LNCaP clone FGC (cell line): ENCODE measurements at regions not wholly inside any gene's neighbourhood (a gene's known extent, or its start where the extent isn't known, plus 50 kb on each side); places are given as distances from the start of the nearest gene placed in this dataset.

Experiments used
- DNase-seq: peaks from one replicate; pipeline ENCODE4 v3.0.0-alpha.2; 2011; ENCODE audit warnings: low read depth
- H3K4me3 ChIP-seq: 2 replicates; pipeline ENCODE4 v1.5.1; 2011; ENCODE audit warnings: mild to moderate bottlenecking, low read depth, low read length, control low read depth
- TF ChIP-seq, protein P1 (sequence below): IDR thresholded peaks from 2 replicates; pipeline ENCODE4 v1.5.1; 2012; ENCODE audit warnings: mild to moderate bottlenecking; ENCODE audit not compliant: control insufficient read depth, insufficient read depth; ENCODE audit errors: extremely low read depth

DNA sequence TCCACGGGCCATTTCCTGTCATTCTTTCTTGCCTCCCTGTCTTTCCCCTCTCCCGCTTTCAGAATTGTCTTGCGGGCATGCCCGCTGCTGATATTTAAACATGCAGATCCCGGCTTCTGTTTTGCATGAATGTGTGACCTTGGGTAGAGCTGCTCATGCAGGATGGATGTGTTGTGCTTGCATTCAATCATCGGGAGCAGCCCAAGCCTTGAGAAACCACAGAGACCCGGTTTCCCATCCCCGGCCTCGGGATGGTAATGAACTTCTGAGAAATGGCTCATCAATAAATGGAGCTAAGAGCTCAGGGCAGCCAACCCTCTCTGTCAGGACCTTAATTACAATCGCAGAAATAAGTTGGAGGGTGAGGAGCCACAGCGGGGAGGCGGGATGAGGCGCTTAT is 303.7 kb upstream of the TNRC6C start:
- no peak for DNase-seq
- TF ChIP-seq, protein P1, sequence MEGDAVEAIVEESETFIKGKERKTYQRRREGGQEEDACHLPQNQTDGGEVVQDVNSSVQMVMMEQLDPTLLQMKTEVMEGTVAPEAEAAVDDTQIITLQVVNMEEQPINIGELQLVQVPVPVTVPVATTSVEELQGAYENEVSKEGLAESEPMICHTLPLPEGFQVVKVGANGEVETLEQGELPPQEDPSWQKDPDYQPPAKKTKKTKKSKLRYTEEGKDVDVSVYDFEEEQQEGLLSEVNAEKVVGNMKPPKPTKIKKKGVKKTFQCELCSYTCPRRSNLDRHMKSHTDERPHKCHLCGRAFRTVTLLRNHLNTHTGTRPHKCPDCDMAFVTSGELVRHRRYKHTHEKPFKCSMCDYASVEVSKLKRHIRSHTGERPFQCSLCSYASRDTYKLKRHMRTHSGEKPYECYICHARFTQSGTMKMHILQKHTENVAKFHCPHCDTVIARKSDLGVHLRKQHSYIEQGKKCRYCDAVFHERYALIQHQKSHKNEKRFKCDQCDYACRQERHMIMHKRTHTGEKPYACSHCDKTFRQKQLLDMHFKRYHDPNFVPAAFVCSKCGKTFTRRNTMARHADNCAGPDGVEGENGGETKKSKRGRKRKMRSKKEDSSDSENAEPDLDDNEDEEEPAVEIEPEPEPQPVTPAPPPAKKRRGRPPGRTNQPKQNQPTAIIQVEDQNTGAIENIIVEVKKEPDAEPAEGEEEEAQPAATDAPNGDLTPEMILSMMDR: no peak
- no peak overlapping the region for H3K4me3 ChIP-seq

DNA sequence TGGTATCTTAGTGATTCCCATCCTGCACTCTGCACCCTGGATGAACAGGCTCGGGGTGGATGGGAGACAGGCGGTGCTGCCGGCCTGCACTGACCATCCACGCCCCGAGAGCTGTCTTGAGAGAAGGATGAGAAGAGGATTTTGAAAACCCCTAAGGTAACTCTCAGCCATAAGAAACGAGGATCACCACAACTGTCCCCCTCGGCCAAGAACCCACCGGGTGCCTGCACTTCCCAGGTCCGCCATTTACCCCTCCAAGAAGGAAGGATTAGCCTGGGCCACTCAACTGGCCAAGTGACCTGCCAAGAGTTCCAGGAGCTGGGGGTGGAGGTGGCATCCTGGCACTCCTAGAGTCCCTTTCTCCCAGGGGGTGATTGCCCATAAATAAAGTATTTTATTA is 302.4 kb upstream of the TNRC6C start:
- DNase-seq: no peak
- TF ChIP-seq, protein P1: no peak
- H3K4me3 ChIP-seq: no peak overlapping the region

DNA sequence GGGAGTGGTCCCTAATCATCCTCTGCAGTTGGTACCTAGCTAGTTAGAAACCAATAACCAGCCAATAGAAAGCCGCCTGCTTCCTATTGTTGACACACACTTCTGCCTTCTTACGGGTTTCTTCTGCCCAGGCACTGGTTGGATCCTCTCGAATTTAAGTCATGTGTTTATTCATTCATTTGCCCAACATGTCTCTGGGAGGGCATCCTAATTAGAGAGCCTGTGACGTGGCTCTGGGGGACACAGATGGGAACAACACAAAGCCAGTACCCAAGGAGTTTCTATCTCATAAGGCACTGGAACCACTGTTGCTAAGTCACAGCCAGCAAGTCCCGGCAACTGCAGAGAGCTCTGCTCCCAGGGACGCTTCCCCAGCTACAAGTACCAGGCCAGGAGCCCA is 300.7 kb upstream of the TNRC6C start:
- no peak for DNase-seq
- TF ChIP-seq, protein P1: no peak
- H3K4me3 ChIP-seq: no peak overlapping the region

DNA sequence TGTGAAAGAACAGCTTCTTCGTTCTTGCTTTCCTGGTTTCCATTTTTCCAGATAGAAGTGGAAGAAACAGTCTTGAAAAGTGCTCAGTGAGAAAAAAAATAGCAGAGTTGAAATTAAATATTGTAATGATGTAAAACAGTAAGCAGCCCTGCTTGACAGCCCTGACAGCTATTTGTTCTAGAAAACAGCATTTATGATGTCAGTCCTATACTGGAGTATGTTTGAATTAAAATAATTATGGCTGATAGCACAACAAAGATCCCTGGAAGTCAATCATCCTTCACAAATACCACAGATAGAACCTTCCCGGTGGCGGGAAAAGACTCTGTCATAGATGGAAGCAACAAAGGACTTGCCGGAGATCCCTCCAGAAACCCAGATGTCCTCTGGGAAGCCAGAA is 298.0 kb upstream of the TNRC6C start:
- H3K4me3 ChIP-seq: no peak overlapping the region
- TF ChIP-seq, protein P1: no peak
- DNase-seq: no peak

DNA sequence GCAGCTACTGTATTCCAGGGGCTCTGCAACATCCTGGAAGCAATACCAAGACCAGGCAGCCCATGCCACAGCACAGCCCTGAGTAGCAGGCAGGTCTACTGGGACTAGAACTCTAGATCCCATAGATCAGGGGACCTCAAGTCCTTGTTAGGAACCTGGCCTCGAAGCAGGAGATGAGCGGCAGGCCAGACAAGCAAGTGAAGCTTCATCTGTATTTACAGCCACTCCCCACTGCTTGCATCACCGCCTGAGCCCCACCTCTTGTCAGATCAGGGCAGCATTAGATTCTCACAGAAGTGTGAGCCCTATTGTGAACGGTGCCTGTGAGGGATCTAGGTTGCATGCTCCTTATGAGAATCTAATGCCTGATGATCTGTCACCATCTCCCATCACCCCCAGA is 295.7 kb upstream of the TNRC6C start:
- DNase-seq: no peak
- TF ChIP-seq, protein P1: no peak
- H3K4me3 ChIP-seq: no peak overlapping the region

DNA sequence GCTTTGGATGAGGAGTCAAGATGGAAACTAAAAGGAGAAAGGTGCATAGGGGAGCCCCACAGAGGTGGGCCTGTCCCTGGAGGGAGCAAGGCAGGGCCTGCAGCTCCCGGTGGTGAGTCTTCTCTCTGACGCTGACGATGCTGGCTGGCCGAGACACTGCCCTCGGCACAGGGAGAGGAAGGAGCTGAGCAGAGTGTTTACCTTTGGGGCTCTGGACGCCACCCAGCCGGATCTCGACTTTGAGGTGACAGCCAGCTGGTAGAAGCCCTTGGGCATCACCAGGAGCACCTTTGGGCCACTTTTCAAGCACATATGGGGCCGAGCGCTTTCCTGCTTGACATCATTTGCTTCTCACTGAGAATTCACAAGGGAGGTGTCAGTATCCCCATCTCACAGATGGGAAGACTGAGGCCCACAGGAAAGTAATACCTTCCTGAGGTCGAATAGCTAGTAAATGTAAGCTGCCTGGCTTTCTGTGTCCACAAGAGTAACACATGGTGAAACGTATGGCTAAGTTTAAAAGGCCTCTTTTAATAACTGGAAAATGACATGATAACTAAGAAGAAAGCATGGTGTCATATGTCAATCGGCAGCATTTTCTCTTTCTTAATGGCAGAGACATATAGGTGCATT is 294.3 kb upstream of the TNRC6C start:
- H3K4me3 ChIP-seq: no peak overlapping the region
- no peak for DNase-seq
- TF ChIP-seq, protein P1: no peak

DNA sequence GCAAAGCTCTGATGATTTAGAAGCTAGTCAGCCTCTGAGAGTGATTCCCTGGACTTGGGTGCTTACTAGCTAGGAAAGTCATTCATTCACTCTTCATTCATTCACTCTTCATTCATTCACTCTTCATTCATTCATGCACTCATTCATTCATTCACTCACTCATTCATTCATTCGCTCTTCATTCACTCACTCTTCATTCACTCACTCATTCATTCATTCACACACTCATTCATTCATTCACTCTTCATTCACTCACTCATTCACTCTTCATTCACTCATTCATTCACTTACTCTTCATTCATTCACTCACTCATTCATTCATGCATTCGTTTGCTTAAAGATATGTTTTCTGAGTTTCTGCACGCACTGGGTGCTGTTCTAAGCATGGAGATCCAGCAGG is 292.7 kb upstream of the TNRC6C start:
- H3K4me3 ChIP-seq: no peak overlapping the region
- TF ChIP-seq, protein P1: no peak
- no peak for DNase-seq
